A549 (cell line): ENCODE measurements at regions not wholly inside any gene's neighbourhood (a gene's known extent, or its start where the extent isn't known, plus 50 kb on each side); places are given as distances from the start of the nearest gene placed in this dataset.

Source experiments
- CHD2 ChIP-seq: fragments of 150-350 bp; IDR thresholded peaks from 2 replicates; pipeline ENCODE4 v1.6.1; 2014; ENCODE audit warnings: low read length; ENCODE audit not compliant: partially characterized antibody
- HOXA7 ChIP-seq: fragments of 250-450 bp; sonication (Bioruptor Pico); IDR thresholded peaks from 2 replicates; pipeline ENCODE4 v1.5.0; 2020; ENCODE audit warnings: mild to moderate bottlenecking, moderate library complexity
- MAZ ChIP-seq: fragments of 150-350 bp; IDR thresholded peaks from 2 replicates; pipeline ENCODE4 v1.6.1; 2014; ENCODE audit warnings: antibody characterized with exemption, low read depth, low read length, borderline replicate concordance
- POLR2A ChIP-seq: IDR thresholded peaks from 2 replicates; pipeline ENCODE4 v1.6.1; 2012; ENCODE audit warnings: mild to moderate bottlenecking, low read length
- RAD21 ChIP-seq, 2 experiments: fragments of >200 bp in 1 of 2; sonication (Bioruptor Twin) in 1 of 2; formaldehyde crosslinking in 1 of 2; IDR thresholded peaks in 1 of 2; conservative IDR thresholded peaks in 1 of 2; 2 replicates in 1 of 2; 3 replicates in 1 of 2; pipeline ENCODE4 v1.6.1; 2012 to 2018; ENCODE audit warnings: inconsistent platforms in 1 of 2
- RFX5 ChIP-seq: fragments of 450-650 bp; IDR thresholded peaks from 2 replicates; pipeline ENCODE4 v1.7.1; 2014; ENCODE audit warnings: antibody characterized with exemption, mild to moderate bottlenecking, moderate library complexity
- RNF2 ChIP-seq: fragments of 200-600 bp; sonication (generic); IDR thresholded peaks from 2 replicates; pipeline ENCODE4 v1.6.1; 2016; ENCODE audit warnings: low read depth, mild to moderate bottlenecking, antibody characterized with exemption, moderate library complexity, borderline replicate concordance
- TP53 ChIP-seq: fragments of 250-450 bp; sonication (Bioruptor Pico); IDR thresholded peaks from 2 replicates; pipeline ENCODE4 v1.5.0; 2021; ENCODE audit warnings: mild to moderate bottlenecking, moderate library complexity
- TF ChIP-seq, protein P1 (sequence below): fragments of >200 bp; sonication (Bioruptor Twin); formaldehyde crosslinking; IDR thresholded peaks from 3 replicates; pipeline ENCODE4 v1.5.1; 2016
- TF ChIP-seq, protein P2 (sequence below): fragments of 200-600 bp; sonication (generic); IDR thresholded peaks from 2 replicates; pipeline ENCODE4 v1.6.1; 2016; ENCODE audit warnings: antibody characterized with exemption, mild to moderate bottlenecking, moderate library complexity
- TF ChIP-seq, protein P3 (sequence below): fragments of 250-450 bp; sonication (Bioruptor Pico); IDR thresholded peaks from 2 replicates; pipeline ENCODE4 v1.5.0; 2021; ENCODE audit warnings: mild to moderate bottlenecking, moderate library complexity, borderline replicate concordance
- TF ChIP-seq, protein P4 (sequence below): IDR thresholded peaks from 2 replicates; pipeline ENCODE4 v1.6.1; 2012

DNA sequence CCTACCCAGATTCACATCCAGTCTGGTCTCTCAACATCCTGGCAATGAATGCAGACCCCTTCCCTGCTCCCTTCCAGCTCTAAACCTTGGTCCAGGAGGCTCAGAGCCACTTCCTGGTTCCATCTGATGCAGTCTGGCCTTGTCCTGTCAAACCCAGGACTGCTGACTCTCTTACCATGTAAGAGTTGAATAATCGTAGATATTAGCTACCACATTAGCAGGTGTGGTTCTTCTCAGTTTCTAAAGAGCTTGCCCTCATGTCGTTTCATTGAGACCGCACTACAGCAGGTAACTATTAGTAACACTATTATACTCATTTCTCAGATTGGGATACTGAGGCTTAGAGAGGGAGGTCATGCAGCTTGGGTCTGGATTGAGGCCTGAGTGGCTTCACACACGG, 133.3 kb downstream of the BOD1 start:
- no peak for TF ChIP-seq TP53 (CRISPR knock-in tag)
- TF ChIP-seq POLR2A = no peak
- TF ChIP-seq, protein P1, sequence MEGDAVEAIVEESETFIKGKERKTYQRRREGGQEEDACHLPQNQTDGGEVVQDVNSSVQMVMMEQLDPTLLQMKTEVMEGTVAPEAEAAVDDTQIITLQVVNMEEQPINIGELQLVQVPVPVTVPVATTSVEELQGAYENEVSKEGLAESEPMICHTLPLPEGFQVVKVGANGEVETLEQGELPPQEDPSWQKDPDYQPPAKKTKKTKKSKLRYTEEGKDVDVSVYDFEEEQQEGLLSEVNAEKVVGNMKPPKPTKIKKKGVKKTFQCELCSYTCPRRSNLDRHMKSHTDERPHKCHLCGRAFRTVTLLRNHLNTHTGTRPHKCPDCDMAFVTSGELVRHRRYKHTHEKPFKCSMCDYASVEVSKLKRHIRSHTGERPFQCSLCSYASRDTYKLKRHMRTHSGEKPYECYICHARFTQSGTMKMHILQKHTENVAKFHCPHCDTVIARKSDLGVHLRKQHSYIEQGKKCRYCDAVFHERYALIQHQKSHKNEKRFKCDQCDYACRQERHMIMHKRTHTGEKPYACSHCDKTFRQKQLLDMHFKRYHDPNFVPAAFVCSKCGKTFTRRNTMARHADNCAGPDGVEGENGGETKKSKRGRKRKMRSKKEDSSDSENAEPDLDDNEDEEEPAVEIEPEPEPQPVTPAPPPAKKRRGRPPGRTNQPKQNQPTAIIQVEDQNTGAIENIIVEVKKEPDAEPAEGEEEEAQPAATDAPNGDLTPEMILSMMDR = no peak
- TF ChIP-seq CHD2 = no peak
- no peak for TF ChIP-seq MAZ
- no peak for TF ChIP-seq RNF2
- TF ChIP-seq, protein P2, sequence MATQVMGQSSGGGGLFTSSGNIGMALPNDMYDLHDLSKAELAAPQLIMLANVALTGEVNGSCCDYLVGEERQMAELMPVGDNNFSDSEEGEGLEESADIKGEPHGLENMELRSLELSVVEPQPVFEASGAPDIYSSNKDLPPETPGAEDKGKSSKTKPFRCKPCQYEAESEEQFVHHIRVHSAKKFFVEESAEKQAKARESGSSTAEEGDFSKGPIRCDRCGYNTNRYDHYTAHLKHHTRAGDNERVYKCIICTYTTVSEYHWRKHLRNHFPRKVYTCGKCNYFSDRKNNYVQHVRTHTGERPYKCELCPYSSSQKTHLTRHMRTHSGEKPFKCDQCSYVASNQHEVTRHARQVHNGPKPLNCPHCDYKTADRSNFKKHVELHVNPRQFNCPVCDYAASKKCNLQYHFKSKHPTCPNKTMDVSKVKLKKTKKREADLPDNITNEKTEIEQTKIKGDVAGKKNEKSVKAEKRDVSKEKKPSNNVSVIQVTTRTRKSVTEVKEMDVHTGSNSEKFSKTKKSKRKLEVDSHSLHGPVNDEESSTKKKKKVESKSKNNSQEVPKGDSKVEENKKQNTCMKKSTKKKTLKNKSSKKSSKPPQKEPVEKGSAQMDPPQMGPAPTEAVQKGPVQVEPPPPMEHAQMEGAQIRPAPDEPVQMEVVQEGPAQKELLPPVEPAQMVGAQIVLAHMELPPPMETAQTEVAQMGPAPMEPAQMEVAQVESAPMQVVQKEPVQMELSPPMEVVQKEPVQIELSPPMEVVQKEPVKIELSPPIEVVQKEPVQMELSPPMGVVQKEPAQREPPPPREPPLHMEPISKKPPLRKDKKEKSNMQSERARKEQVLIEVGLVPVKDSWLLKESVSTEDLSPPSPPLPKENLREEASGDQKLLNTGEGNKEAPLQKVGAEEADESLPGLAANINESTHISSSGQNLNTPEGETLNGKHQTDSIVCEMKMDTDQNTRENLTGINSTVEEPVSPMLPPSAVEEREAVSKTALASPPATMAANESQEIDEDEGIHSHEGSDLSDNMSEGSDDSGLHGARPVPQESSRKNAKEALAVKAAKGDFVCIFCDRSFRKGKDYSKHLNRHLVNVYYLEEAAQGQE = no peak
- TF ChIP-seq, protein P3, sequence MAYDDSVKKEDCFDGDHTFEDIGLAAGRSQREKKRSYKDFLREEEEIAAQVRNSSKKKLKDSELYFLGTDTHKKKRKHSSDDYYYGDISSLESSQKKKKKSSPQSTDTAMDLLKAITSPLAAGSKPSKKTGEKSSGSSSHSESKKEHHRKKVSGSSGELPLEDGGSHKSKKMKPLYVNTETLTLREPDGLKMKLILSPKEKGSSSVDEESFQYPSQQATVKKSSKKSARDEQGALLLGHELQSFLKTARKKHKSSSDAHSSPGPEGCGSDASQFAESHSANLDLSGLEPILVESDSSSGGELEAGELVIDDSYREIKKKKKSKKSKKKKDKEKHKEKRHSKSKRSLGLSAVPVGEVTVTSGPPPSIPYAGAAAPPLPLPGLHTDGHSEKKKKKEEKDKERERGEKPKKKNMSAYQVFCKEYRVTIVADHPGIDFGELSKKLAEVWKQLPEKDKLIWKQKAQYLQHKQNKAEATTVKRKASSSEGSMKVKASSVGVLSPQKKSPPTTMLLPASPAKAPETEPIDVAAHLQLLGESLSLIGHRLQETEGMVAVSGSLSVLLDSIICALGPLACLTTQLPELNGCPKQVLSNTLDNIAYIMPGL = no peak
- no peak for TF ChIP-seq RAD21 (conservative IDR thresholded peaks at IDR 0.05 in 1 of 2, IDR thresholded peaks at IDR 0.05 in 1 of 2)
- no peak for TF ChIP-seq RFX5
- no peak for TF ChIP-seq HOXA7 (CRISPR knock-in tag)
- TF ChIP-seq, protein P4, sequence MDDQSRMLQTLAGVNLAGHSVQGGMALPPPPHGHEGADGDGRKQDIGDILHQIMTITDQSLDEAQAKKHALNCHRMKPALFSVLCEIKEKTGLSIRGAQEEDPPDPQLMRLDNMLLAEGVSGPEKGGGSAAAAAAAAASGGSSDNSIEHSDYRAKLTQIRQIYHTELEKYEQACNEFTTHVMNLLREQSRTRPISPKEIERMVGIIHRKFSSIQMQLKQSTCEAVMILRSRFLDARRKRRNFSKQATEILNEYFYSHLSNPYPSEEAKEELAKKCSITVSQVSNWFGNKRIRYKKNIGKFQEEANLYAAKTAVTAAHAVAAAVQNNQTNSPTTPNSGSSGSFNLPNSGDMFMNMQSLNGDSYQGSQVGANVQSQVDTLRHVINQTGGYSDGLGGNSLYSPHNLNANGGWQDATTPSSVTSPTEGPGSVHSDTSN = no peak
